ENCODE measurements at regions not wholly inside any gene's neighbourhood (a gene's known extent, or its start where the extent isn't known, plus 50 kb on each side); places are given as distances from the start of the nearest gene placed in this dataset.

DNA sequence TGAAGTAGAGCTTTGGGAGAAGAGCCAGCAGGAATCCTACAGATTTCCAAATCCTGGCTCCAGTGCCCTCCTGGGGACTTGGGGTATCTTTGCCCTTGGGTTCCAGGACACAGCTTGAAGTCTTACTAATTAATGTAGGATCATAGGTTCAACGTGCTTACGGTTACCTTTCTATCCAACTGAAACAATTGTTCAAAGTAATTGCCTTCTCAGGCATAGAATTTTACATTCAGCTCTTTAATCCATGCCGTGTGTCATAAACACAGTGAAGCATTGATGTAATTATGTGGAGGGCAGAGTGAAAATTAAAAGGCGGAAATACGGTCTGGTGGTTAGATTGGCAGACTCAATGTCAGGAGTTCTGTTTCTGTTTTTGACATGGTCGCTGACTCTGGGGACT is 170.4 kb downstream of the COG6 start:
- FAIRE-seq (no peak), ATAC-seq (no peak), DNase-seq (ENCODE audit: extremely low read depth in 1 of 4, low spot score in 3 of 4) (no peak)
- intact Hi-C loops (cut with micrococcal nuclease) (no loop called here), in situ Hi-C loops (cut with MboI) (no loop called here)
- no peak for TF ChIP-seq EHMT2 (IDR thresholded peaks at IDR 0.05)
- TF ChIP-seq, protein P1, sequence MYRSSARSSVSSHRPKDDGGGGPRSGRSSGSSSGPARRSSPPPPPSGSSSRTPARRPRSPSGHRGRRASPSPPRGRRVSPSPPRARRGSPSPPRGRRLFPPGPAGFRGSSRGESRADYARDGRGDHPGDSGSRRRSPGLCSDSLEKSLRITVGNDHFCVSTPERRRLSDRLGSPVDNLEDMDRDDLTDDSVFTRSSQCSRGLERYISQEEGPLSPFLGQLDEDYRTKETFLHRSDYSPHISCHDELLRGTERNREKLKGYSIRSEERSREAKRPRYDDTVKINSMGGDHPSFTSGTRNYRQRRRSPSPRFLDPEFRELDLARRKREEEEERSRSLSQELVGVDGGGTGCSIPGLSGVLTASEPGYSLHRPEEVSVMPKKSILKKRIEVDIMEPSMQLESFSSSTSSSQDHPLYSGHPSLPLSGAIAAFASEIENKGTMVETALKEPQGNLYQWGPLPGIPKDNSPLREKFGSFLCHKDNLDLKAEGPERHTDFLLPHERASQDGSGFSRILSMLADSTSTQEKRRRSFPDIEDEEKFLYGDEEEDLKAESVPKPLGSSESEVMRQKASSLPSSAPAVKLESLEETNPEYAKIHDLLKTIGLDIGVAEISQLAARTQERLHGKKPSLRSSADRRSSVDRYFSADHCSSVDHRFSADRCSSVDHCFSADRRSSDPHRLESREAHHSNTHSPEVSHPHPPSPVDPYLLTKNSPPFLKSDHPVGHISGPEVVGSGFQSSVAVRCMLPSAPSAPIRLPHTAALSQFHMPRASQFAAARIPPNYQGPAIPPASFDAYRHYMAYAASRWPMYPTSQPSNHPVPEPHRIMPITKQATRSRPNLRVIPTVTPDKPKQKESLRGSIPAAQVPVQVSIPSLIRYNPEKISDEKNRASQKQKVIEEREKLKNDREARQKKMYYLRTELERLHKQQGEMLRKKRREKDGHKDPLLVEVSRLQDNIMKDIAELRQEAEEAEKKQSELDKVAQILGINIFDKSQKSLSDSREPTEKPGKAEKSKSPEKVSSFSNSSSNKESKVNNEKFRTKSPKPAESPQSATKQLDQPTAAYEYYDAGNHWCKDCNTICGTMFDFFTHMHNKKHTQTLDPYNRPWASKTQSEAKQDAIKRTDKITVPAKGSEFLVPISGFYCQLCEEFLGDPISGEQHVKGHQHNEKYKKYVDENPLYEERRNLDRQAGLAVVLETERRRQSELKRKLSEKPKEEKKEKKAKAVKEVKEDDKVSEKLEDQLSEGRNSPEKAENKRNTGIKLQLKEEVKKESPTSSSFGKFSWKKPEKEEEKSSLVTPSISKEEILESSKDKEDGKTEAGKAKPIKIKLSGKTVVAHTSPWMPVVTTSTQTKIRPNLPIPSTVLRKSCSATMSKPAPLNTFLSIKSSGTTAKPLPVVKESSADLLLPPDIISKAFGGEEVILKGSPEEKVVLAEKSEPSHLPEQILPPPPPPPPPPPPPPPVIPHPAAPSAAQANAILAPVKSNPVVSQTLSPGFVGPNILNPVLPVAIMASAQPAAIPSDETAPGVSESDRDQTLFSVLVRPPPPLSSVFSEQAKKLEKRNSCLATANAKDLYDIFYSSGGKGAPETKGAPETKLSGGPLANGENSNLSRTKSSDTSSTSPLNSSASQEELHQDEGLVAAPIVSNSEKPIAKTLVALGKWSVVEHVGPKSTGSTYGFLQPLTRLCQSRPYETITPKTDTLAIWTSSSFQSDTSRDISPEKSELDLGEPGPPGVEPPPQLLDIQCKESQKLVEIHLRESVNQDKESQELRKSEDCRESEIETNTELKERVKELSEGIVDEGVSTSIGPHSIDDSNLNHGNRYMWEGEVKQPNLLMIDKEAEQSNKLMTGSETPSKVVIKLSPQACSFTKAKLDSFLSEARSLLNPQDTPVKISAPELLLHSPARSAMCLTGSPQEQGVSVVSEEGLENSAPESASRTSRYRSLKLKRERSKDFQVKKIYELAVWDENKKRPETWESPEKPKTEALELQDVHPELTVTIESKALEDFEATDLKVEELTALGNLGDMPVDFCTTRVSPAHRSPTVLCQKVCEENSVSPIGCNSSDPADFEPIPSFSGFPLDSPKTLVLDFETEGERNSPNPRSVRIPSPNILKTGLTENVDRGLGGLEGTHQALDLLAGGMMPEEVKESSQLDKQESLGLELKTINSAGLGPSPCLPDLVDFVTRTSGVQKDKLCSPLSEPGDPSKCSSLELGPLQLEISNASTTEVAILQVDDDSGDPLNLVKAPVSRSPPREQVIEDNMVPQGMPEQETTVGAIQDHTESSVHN (IDR thresholded peaks at IDR 0.05; ENCODE audit: borderline replicate concordance in 1 of 2, low read depth in 1 of 2) = no peak
- TF ChIP-seq TBL1XR1 (IDR thresholded peaks at IDR 0.05; ENCODE audit: low read length in 2 of 2) = no peak
- no peak for TF ChIP-seq NCOA4 (IDR thresholded peaks at IDR 0.05; ENCODE audit: partially characterized antibody)
- TF ChIP-seq, protein P2, sequence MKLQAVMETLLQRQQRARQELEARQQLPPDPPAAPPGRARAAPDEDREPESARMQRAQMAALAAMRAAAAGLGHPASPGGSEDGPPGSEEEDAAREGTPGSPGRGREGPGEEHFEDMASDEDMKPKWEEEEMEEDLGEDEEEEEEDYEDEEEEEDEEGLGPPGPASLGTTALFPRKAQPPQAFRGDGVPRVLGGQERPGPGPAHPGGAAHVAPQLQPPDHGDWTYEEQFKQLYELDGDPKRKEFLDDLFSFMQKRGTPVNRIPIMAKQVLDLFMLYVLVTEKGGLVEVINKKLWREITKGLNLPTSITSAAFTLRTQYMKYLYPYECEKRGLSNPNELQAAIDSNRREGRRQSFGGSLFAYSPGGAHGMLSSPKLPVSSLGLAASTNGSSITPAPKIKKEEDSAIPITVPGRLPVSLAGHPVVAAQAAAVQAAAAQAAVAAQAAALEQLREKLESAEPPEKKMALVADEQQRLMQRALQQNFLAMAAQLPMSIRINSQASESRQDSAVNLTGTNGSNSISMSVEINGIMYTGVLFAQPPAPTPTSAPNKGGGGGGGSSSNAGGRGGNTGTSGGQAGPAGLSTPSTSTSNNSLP (IDR thresholded peaks at IDR 0.05; ENCODE audit: borderline replicate concordance, low read depth, low read length) = no peak
- 2% methylated on average over 6 of the region's 6 CpGs for WGBS (ENCODE audit: insufficient coverage, low coverage, missing lambda C conversion rate)
- Histone ChIP-seq H4K20me1 (replicated peaks; ENCODE audit: control insufficient read depth, insufficient read depth, low read length) (no peaks in the 10 kb centered on the region), H3K79me2 (ENCODE audit: control insufficient read depth, insufficient read depth, low read length) (no peaks in the 10 kb centered on the region), H3K9me1 (ENCODE audit: control insufficient read depth, insufficient read depth, low read length) (no peaks in the 10 kb centered on the region), H2AFZ (ENCODE audit: low read depth, low read length) (no peak overlapping the region), H3K4me2 (ENCODE audit: insufficient read depth, low read length) (no peak overlapping the region), H3K4me3 (no peak overlapping the region), H3K27me3 (ENCODE audit: control insufficient read depth in 2 of 2, insufficient read depth in 2 of 2, low read length in 2 of 2) (no peaks in the 10 kb centered on the region; a peak in 1 of 5 replicates), H3K9me3 (replicated peaks; ENCODE audit: control insufficient read depth, insufficient read depth, low read depth, low read length) (no peaks in the 10 kb centered on the region), H3K36me3 (ENCODE audit: control insufficient read depth, insufficient read depth, low read length) (no peaks in the 10 kb centered on the region), H3K9ac (ENCODE audit: insufficient read depth in 1 of 2, low read depth in 2 of 2, low read length in 2 of 2) (no peak overlapping the region), H3K27ac (ENCODE audit: extremely low read depth, low read depth, low read length) (no peak overlapping the region), H3K4me1 (replicated peaks in 1 of 2; ENCODE audit: control insufficient read depth in 2 of 2, insufficient read depth in 2 of 2, low read length in 2 of 2) (no peaks in the 10 kb centered on the region)
- BruUV-seq (replicated peaks) = no TSS peak
- POLR2A ChIA-PET = no interaction called here
- CTCF ChIA-PET (ENCODE audit: low intra/inter-chr PET ratio) = no interaction called here
